WERI-Rb-1 (cell line): ENCODE measurements at regions not wholly inside any gene's neighbourhood (a gene's known extent, or its start where the extent isn't known, plus 50 kb on each side); places are given as distances from the start of the nearest gene placed in this dataset.

Experiments
- DNase-seq: peaks from one replicate; pipeline ENCODE4 v3.0.0-alpha.2; 2020
- H3K27ac ChIP-seq: fragments of 250-450 bp; sonication (Bioruptor Pico); 2 replicates; pipeline ENCODE4 v1.5.1; 2020; ENCODE audit warnings: mild to moderate bottlenecking, moderate library complexity
- H3K27me3 ChIP-seq: fragments of 250-450 bp; sonication (Bioruptor Pico); 2 replicates; pipeline ENCODE4 v1.5.1; 2021; ENCODE audit warnings: mild to moderate bottlenecking, low read depth, moderate library complexity; ENCODE audit not compliant: insufficient read depth, severe bottlenecking
- H3K36me3 ChIP-seq: fragments of 250-450 bp; sonication (Bioruptor Pico); 2 replicates; pipeline ENCODE4 v1.5.1; 2020; ENCODE audit warnings: mild to moderate bottlenecking, moderate library complexity
- H3K4me3 ChIP-seq: 2 replicates; pipeline ENCODE4 v1.5.1; 2011; ENCODE audit warnings: low read depth, mild to moderate bottlenecking, control low read depth, low read length
- H3K9me3 ChIP-seq: fragments of 250-450 bp; sonication (Bioruptor Pico); 2 replicates; pipeline ENCODE4 v1.5.1; 2021; ENCODE audit warnings: mild to moderate bottlenecking, moderate library complexity; ENCODE audit not compliant: severe bottlenecking
- TF ChIP-seq, protein P1 (sequence below): IDR thresholded peaks from 2 replicates; pipeline ENCODE4 v1.5.1; 2011; ENCODE audit warnings: low read depth, mild to moderate bottlenecking, control low read depth, inconsistent platforms, low read length

DNA sequence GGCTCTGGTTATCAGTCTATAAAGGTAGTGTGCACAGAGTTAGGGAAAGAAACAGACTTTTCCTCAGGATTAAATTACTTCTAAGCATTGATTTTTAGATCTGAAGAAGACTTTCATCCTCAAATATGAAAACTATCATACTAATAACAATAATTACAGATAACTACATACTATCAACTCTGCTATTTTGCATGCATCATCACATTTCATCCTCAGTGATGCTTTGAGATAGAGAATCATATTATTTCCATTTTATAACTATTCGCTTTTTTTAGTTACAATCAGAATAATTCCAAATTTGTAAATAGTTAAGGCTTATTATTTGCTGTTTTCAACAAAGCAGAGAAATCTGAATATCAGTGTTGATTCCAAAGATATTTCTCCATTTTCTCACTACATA lies 239.2 kb downstream of the MEIS1 start:
- TF ChIP-seq, protein P1, sequence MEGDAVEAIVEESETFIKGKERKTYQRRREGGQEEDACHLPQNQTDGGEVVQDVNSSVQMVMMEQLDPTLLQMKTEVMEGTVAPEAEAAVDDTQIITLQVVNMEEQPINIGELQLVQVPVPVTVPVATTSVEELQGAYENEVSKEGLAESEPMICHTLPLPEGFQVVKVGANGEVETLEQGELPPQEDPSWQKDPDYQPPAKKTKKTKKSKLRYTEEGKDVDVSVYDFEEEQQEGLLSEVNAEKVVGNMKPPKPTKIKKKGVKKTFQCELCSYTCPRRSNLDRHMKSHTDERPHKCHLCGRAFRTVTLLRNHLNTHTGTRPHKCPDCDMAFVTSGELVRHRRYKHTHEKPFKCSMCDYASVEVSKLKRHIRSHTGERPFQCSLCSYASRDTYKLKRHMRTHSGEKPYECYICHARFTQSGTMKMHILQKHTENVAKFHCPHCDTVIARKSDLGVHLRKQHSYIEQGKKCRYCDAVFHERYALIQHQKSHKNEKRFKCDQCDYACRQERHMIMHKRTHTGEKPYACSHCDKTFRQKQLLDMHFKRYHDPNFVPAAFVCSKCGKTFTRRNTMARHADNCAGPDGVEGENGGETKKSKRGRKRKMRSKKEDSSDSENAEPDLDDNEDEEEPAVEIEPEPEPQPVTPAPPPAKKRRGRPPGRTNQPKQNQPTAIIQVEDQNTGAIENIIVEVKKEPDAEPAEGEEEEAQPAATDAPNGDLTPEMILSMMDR: no peak
- Histone ChIP-seq H3K27ac (no peak overlapping the region), H3K27me3 (peaks cover 7% of the 10 kb centered on the region)

DNA sequence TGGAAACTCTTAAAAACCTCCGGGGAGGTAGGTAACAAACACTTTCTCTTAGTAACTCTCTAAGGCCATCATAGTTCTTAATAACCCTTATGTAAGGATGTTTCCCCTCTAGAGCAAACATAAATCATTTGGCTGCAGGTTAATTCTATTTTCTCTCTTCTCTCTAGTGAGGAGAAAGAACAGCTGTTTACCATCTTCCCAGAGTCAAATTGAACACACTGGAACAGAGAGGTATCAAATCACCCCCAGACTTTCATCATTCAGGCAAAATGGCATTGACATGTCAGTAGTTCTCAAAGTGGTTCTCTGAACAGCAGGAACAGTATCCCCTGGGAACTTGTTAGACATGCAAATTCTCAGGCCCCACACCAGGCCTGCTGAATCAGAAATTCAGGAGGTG lies 240.7 kb downstream of the MEIS1 start:
- peaks cover 7% of the 10 kb centered on the region for H3K27me3 ChIP-seq
- no peak overlapping the region for H3K27ac ChIP-seq
- no peaks in the 10 kb centered on the region for H3K9me3 ChIP-seq
- TF ChIP-seq, protein P1: no peak
- H3K36me3 ChIP-seq: no peaks in the 10 kb centered on the region
- H3K4me3 ChIP-seq: no peak overlapping the region
- DNase-seq: no peak

More for the DNA sequence above, 239.2 kb downstream of the MEIS1 start:
- Histone ChIP-seq H3K4me3 (no peak overlapping the region), H3K36me3 (no peaks in the 10 kb centered on the region), H3K9me3 (no peaks in the 10 kb centered on the region)
- DNase-seq: no peak

GRCh38 chr2:66679442-66679841 lies 244.5 kb downstream of the MEIS1 start:
- Histone ChIP-seq H3K27ac (peak overlapping the region; percentile 26; the same call in 1 of the 2 replicates), H3K4me3 (no peak overlapping the region), H3K36me3 (no peaks in the 10 kb centered on the region), H3K9me3 (no peaks in the 10 kb centered on the region), H3K27me3 (peaks cover 3% of the 10 kb centered on the region)
- peak; percentile 38 for DNase-seq
- TF ChIP-seq, protein P1: no peak

- Histone ChIP-seq H3K9me3 (no peaks in the 10 kb centered on the region), H3K27ac (0 out of 2 replicates have a peak overlapping the region, but pooled peaks have one; percentile 3)
- DNase-seq: peak; percentile 39
Observed at GRCh38 chr2:66682476-66682875, 247.6 kb downstream of the MEIS1 start.

GRCh38 chr2:66683064-66683463 lies 248.1 kb downstream of the MEIS1 start:
- DNase-seq: no peak
- H3K9me3 ChIP-seq: no peaks in the 10 kb centered on the region
- no peak overlapping the region for H3K4me3 ChIP-seq
- no peaks in the 10 kb centered on the region for H3K36me3 ChIP-seq
- no peak overlapping the region for H3K27ac ChIP-seq
- TF ChIP-seq, protein P1: no peak
- H3K27me3 ChIP-seq: no peaks in the 10 kb centered on the region

More at GRCh38 chr2:66682476-66682875, 247.6 kb downstream of the MEIS1 start:
- TF ChIP-seq, protein P1: no peak
- Histone ChIP-seq H3K4me3 (no peak overlapping the region), H3K36me3 (no peaks in the 10 kb centered on the region), H3K27me3 (no peaks in the 10 kb centered on the region)

- Histone ChIP-seq H3K27ac (no peak overlapping the region), H3K36me3 (no peaks in the 10 kb centered on the region), H3K4me3 (no peak overlapping the region), H3K27me3 (no peaks in the 10 kb centered on the region), H3K9me3 (no peaks in the 10 kb centered on the region)
- TF ChIP-seq, protein P1: no peak
- no peak for DNase-seq
Observed at GRCh38 chr2:66683599-66683998, 248.7 kb downstream of the MEIS1 start.
